CD4-positive, alpha-beta T cell (primary cell): ENCODE measurements at regions not wholly inside any gene's neighbourhood (a gene's known extent, or its start where the extent isn't known, plus 50 kb on each side); places are given as distances from the start of the nearest gene placed in this dataset.

Source experiments
- ATAC-seq: fragments of 200-7000 bp; cut with Tn5 transposase; one replicate; pipeline ENCODE4 v1.10.0; 2022; ENCODE audit warnings: mild to moderate bottlenecking; ENCODE audit not compliant: poor library complexity
- CTCF ChIA-PET: fragments of 350-600 bp; sonication (Branson Sonifier 250); formaldehyde crosslinking; loops from one replicate; lab custom pipeline; 2021; ENCODE audit warnings: antibody characterized with exemption, inconsistent platforms; lab: Charles Lee
- POLR2A ChIA-PET: fragments of 350-600 bp; sonication (Branson Sonifier 250); formaldehyde crosslinking; loops from one replicate; lab custom pipeline; 2021; ENCODE audit warnings: antibody characterized with exemption, inconsistent platforms; lab: Charles Lee
- DNase-seq, 14 experiments: peaks; one replicate each; pipeline ENCODE4 v3.0.0-alpha.2; 2013 to 2020; ENCODE audit warnings: mixed read lengths in 2 of 14
- H3K27ac ChIP-seq, 2 donors: one replicate each; pipeline versions ENCODE4 v1.5.1 to v1.7.0; 2013; ENCODE audit warnings: low read length in 2 of 2, low read depth in 1 of 2, mild to moderate bottlenecking in 1 of 2
- H3K27me3 ChIP-seq, 2 experiments: 1 replicate in 1 of 2; 2 replicates in 1 of 2; pipeline versions ENCODE4 v1.6.1 to v1.7.0; 2013; ENCODE audit warnings: low read length in 2 of 2, control low read depth in 1 of 2, mild to moderate bottlenecking in 1 of 2, moderate library complexity in 1 of 2; ENCODE audit not compliant: insufficient read depth in 2 of 2, control insufficient read depth in 1 of 2
- H3K36me3 ChIP-seq: one replicate; pipeline ENCODE4 v1.6.1; 2013; ENCODE audit warnings: low read length, control low read depth; ENCODE audit not compliant: insufficient read depth
- H3K4me1 ChIP-seq: one replicate; pipeline ENCODE4 v1.6.1; 2013; ENCODE audit warnings: low read length, control low read depth; ENCODE audit not compliant: insufficient read depth
- H3K4me3 ChIP-seq: one replicate; pipeline ENCODE4 v1.5.1; 2013; ENCODE audit warnings: mild to moderate bottlenecking, low read length, moderate library complexity
- H3K9me3 ChIP-seq, 2 experiments: 1 replicate in 1 of 2; 2 replicates in 1 of 2; pipeline versions ENCODE4 v1.6.1 to v1.7.0; 2013; ENCODE audit warnings: low read length in 2 of 2, mild to moderate bottlenecking in 2 of 2, control low read depth in 1 of 2, moderate library complexity in 1 of 2; ENCODE audit not compliant: control insufficient read depth in 1 of 2, insufficient read depth in 1 of 2
- H3K27ac Mint-ChIP-seq: one replicate; pipeline ENCODE4 v1.8.0; 2020; ENCODE audit warnings: mixed read lengths
- H3K27me3 Mint-ChIP-seq: one replicate; pipeline ENCODE4 v1.8.0; 2021; ENCODE audit warnings: mixed read lengths
- H3K36me3 Mint-ChIP-seq: one replicate; pipeline ENCODE4 v1.8.0; 2021; ENCODE audit warnings: low read depth, mixed read lengths
- H3K4me1 Mint-ChIP-seq: one replicate; pipeline ENCODE4 v1.8.0; 2021; ENCODE audit warnings: low read depth, mixed read lengths
- H3K4me3 Mint-ChIP-seq: one replicate; pipeline ENCODE4 v1.8.0; 2020; ENCODE audit warnings: mild to moderate bottlenecking, mixed read lengths
- H3K9me3 Mint-ChIP-seq: one replicate; pipeline ENCODE4 v1.8.0; 2020; ENCODE audit warnings: mixed read lengths
- CTCF ChIP-seq: fragments of 200-600 bp; IDR thresholded peaks from one replicate; pipeline ENCODE4 v1.8.0; 2022; ENCODE audit warnings: antibody characterized with exemption, mild to moderate bottlenecking
- intact Hi-C, 2 experiments: fragments of 100-400 bp; cut with DNase I in 1 of 2; cut with micrococcal nuclease in 1 of 2; formaldehyde crosslinking; loops; one replicate each; pipeline versions ENCODE4 v1.15.1 to v1.9.0; 2023 to 2025; cut with DNase I, micrococcal nuclease

- intact Hi-C loops, result no loop called here
- H3K27me3 Mint-ChIP-seq, result no peaks in the 10 kb centered on the region
- no peaks in the 10 kb centered on the region for H3K9me3 Mint-ChIP-seq
- Histone ChIP-seq H3K27ac (no peak overlapping the region), H3K4me3 (no peak overlapping the region), H3K9me3 (no peaks in the 10 kb centered on the region), H3K36me3 (no peaks in the 10 kb centered on the region), H3K27me3 (no peaks in the 10 kb centered on the region), H3K4me1 (no peaks in the 10 kb centered on the region)
- no peak overlapping the region for H3K4me3 Mint-ChIP-seq
- no peak for TF ChIP-seq CTCF
- ATAC-seq (no peak), DNase-seq (peak in 7 of 14 experiments; percentile 1 to 23 (median 2))
- no peaks in the 10 kb centered on the region for H3K4me1 Mint-ChIP-seq
- no peak overlapping the region for H3K27ac Mint-ChIP-seq
- POLR2A ChIA-PET, result no interaction called here
- CTCF ChIA-PET, result no interaction called here
- no peaks in the 10 kb centered on the region for H3K36me3 Mint-ChIP-seq
Observed at GRCh38 chrX:39133971-39134370, 332.7 kb downstream of the MID1IP1 start.

- Histone ChIP-seq H3K9me3 (no peaks in the 10 kb centered on the region), H3K4me3 (no peak overlapping the region), H3K27me3 (no peaks in the 10 kb centered on the region), H3K36me3 (no peaks in the 10 kb centered on the region), H3K4me1 (no peaks in the 10 kb centered on the region), H3K27ac (no peak overlapping the region)
- Mint-ChIP-seq H3K9me3 (no peaks in the 10 kb centered on the region), H3K36me3 (no peaks in the 10 kb centered on the region), H3K4me1 (no peaks in the 10 kb centered on the region), H3K27me3 (no peaks in the 10 kb centered on the region), H3K4me3 (no peak overlapping the region), H3K27ac (no peak overlapping the region)
- no peak for TF ChIP-seq CTCF
- DNase-seq (no peak), ATAC-seq (no peak)
- intact Hi-C loops, result no loop called here
- ChIA-PET POLR2A (no interaction called here), CTCF (no interaction called here)
Observed at GRCh38 chrX:39137363-39137954, 336.2 kb downstream of the MID1IP1 start.

GRCh38 chrX:39140581-39140980 lies 339.3 kb downstream of the MID1IP1 start:
- ChIA-PET CTCF (no interaction called here), POLR2A (no interaction called here)
- Mint-ChIP-seq H3K9me3 (no peaks in the 10 kb centered on the region), H3K4me1 (no peaks in the 10 kb centered on the region), H3K36me3 (no peaks in the 10 kb centered on the region), H3K27ac (no peak overlapping the region), H3K4me3 (no peak overlapping the region), H3K27me3 (no peaks in the 10 kb centered on the region)
- ATAC-seq, result no peak
- no peaks in the 10 kb centered on the region for H3K9me3 ChIP-seq
- H3K27me3 ChIP-seq, result no peaks in the 10 kb centered on the region
- H3K36me3 ChIP-seq, result no peaks in the 10 kb centered on the region
- DNase-seq, result no peak
- H3K27ac ChIP-seq, result no peak overlapping the region
- TF ChIP-seq CTCF, result no peak
- intact Hi-C loops, result no loop called here
- no peaks in the 10 kb centered on the region for H3K4me1 ChIP-seq
- H3K4me3 ChIP-seq, result no peak overlapping the region
